ENCODE measurements at regions not wholly inside any gene's neighbourhood (a gene's known extent, or its start where the extent isn't known, plus 50 kb on each side); places are given as distances from the start of the nearest gene placed in this dataset.

GRCh38 chr6:166697113-166697512 is 70.1 kb upstream of the RPS6KA2 start:
- no peak for DNase-seq
- H2BK5ac ChIP-seq (ENCODE audit: low read depth, low read length, poor library complexity, severe bottlenecking) = no peak overlapping the region
- no peak overlapping the region for H3K14ac ChIP-seq (ENCODE audit: low read length in 2 of 2)
- H2BK12ac ChIP-seq (ENCODE audit: low read length in 2 of 2) = no peak overlapping the region
- no peak overlapping the region for H3K18ac ChIP-seq (ENCODE audit: low read depth in 1 of 2, low read length in 2 of 2)
- H3K4me3 ChIP-seq (ENCODE audit: insufficient read depth in 1 of 2, low read depth in 1 of 2, low read length in 2 of 2) = no peak overlapping the region
- no peaks in the 10 kb centered on the region for H3K36me3 ChIP-seq (ENCODE audit: control insufficient read depth in 1 of 2, insufficient read depth in 2 of 2, low read depth in 1 of 2, low read length in 2 of 2)
- no peak overlapping the region for H3K9ac ChIP-seq (ENCODE audit: low read length)
- no peak overlapping the region for H3K4ac ChIP-seq (ENCODE audit: low read depth in 1 of 2, low read length in 2 of 2)
- no peaks in the 10 kb centered on the region for H3K4me1 ChIP-seq (ENCODE audit: control insufficient read depth, insufficient read depth, low read depth, low read length)
- H4K91ac ChIP-seq (ENCODE audit: low read length) = no peak overlapping the region
- H3K4me2 ChIP-seq (ENCODE audit: low read length, poor library complexity, severe bottlenecking) = no peak overlapping the region
- no peaks in the 10 kb centered on the region for H3K79me1 ChIP-seq (replicated peaks; ENCODE audit: low read length, poor library complexity, severe bottlenecking)
- no peak overlapping the region for H2BK15ac ChIP-seq (ENCODE audit: low read depth, poor library complexity, severe bottlenecking)
- no peak overlapping the region for H3K27ac ChIP-seq (ENCODE audit: low read length, poor library complexity, severe bottlenecking)
- H2AFZ ChIP-seq (ENCODE audit: low read depth, low read length) = no peak overlapping the region
- H4K8ac ChIP-seq (ENCODE audit: low read length) = no peak overlapping the region
- no peak overlapping the region for H2BK120ac ChIP-seq (ENCODE audit: low read depth, low read length)
- H3K23ac ChIP-seq (ENCODE audit: low read length in 2 of 2) = no peak overlapping the region
- no peak overlapping the region for H2AK5ac ChIP-seq (ENCODE audit: low read length, severe bottlenecking)
- 86% methylated on average over 3 of the region's 4 CpGs for WGBS
- no peaks in the 10 kb centered on the region for H3K9me3 ChIP-seq (ENCODE audit: control insufficient read depth, low read length)
- peaks cover 28 to 60% of the 10 kb centered on the region in 2 experiments for H3K27me3 ChIP-seq (ENCODE audit: control insufficient read depth in 1 of 2, insufficient read depth in 1 of 2, low read length in 2 of 2)

- Histone ChIP-seq H4K8ac (ENCODE audit: low read length) (no peak overlapping the region), H3K14ac (ENCODE audit: low read length in 2 of 2) (no peak overlapping the region), H4K91ac (ENCODE audit: low read length) (no peak overlapping the region), H3K4me3 (ENCODE audit: insufficient read depth in 1 of 2, low read depth in 1 of 2, low read length in 2 of 2) (no peak overlapping the region), H2BK12ac (ENCODE audit: low read length in 2 of 2) (no peak overlapping the region), H3K79me1 (replicated peaks; ENCODE audit: low read length, poor library complexity, severe bottlenecking) (no peaks in the 10 kb centered on the region), H3K23ac (ENCODE audit: low read length in 2 of 2) (no peak overlapping the region), H3K4me1 (ENCODE audit: control insufficient read depth, insufficient read depth, low read depth, low read length) (peaks cover 7% of the 10 kb centered on the region), H2BK120ac (ENCODE audit: low read depth, low read length) (no peak overlapping the region), H3K9me3 (ENCODE audit: control insufficient read depth, low read length) (no peaks in the 10 kb centered on the region), H3K4ac (ENCODE audit: low read depth in 1 of 2, low read length in 2 of 2) (no peak overlapping the region), H2BK5ac (ENCODE audit: low read depth, low read length, poor library complexity, severe bottlenecking) (no peak overlapping the region), H3K27me3 (ENCODE audit: control insufficient read depth in 1 of 2, insufficient read depth in 1 of 2, low read length in 2 of 2) (peaks cover 16 to 76% of the 10 kb centered on the region in 2 experiments), H2AFZ (ENCODE audit: low read depth, low read length) (no peak overlapping the region), H3K27ac (ENCODE audit: low read length, poor library complexity, severe bottlenecking) (no peak overlapping the region), H3K4me2 (ENCODE audit: low read length, poor library complexity, severe bottlenecking) (no peak overlapping the region), H3K18ac (ENCODE audit: low read depth in 1 of 2, low read length in 2 of 2) (no peak overlapping the region), H3K36me3 (ENCODE audit: control insufficient read depth in 1 of 2, insufficient read depth in 2 of 2, low read depth in 1 of 2, low read length in 2 of 2) (no peaks in the 10 kb centered on the region), H3K9ac (ENCODE audit: low read length) (no peak overlapping the region), H2BK15ac (ENCODE audit: low read depth, poor library complexity, severe bottlenecking) (no peak overlapping the region), H2AK5ac (ENCODE audit: low read length, severe bottlenecking) (no peak overlapping the region)
- DNase-seq = no peak
- WGBS = 93% methylated on average over 7 of the region's 7 CpGs
Observed at GRCh38 chr6:166693880-166694279, 66.8 kb upstream of the RPS6KA2 start.

- H3K23ac ChIP-seq (ENCODE audit: low read length in 2 of 2) = no peak overlapping the region
- no peak overlapping the region for H3K4me2 ChIP-seq (ENCODE audit: low read length, poor library complexity, severe bottlenecking)
- WGBS = 87% methylated on average over 12 of the region's 12 CpGs
- no peak overlapping the region for H3K4me3 ChIP-seq (ENCODE audit: insufficient read depth in 1 of 2, low read depth in 1 of 2, low read length in 2 of 2)
- H3K9ac ChIP-seq (ENCODE audit: low read length) = no peak overlapping the region
- H2BK120ac ChIP-seq (ENCODE audit: low read depth, low read length) = no peak overlapping the region
- no peaks in the 10 kb centered on the region for H3K79me1 ChIP-seq (replicated peaks; ENCODE audit: low read length, poor library complexity, severe bottlenecking)
- H3K14ac ChIP-seq (ENCODE audit: low read length in 2 of 2) = no peak overlapping the region
- H3K4me1 ChIP-seq (ENCODE audit: control insufficient read depth, insufficient read depth, low read depth, low read length) = peaks cover 9% of the 10 kb centered on the region
- no peak overlapping the region for H2BK5ac ChIP-seq (ENCODE audit: low read depth, low read length, poor library complexity, severe bottlenecking)
- no peak overlapping the region for H2AFZ ChIP-seq (ENCODE audit: low read depth, low read length)
- DNase-seq = no peak
- H3K4ac ChIP-seq (ENCODE audit: low read depth in 1 of 2, low read length in 2 of 2) = no peak overlapping the region
- no peak overlapping the region for H4K91ac ChIP-seq (ENCODE audit: low read length)
- no peak overlapping the region for H3K18ac ChIP-seq (ENCODE audit: low read depth in 1 of 2, low read length in 2 of 2)
- no peak overlapping the region for H2BK12ac ChIP-seq (ENCODE audit: low read length in 2 of 2)
- no peaks in the 10 kb centered on the region for H3K9me3 ChIP-seq (ENCODE audit: control insufficient read depth, low read length)
- H3K27ac ChIP-seq (ENCODE audit: low read length, poor library complexity, severe bottlenecking) = no peak overlapping the region
- no peak overlapping the region for H2BK15ac ChIP-seq (ENCODE audit: low read depth, poor library complexity, severe bottlenecking)
- H3K36me3 ChIP-seq (ENCODE audit: control insufficient read depth in 1 of 2, insufficient read depth in 2 of 2, low read depth in 1 of 2, low read length in 2 of 2) = no peaks in the 10 kb centered on the region
- no peak overlapping the region for H4K8ac ChIP-seq (ENCODE audit: low read length)
- H3K27me3 ChIP-seq (ENCODE audit: control insufficient read depth in 1 of 2, insufficient read depth in 1 of 2, low read length in 2 of 2) = peaks cover 6 to 74% of the 10 kb centered on the region in 2 experiments
- no peak overlapping the region for H2AK5ac ChIP-seq (ENCODE audit: low read length, severe bottlenecking)
Observed at GRCh38 chr6:166692723-166693302, 65.8 kb upstream of the RPS6KA2 start.

GRCh38 chr6:166691746-166692145 is 64.7 kb upstream of the RPS6KA2 start:
- no peak overlapping the region for H4K8ac ChIP-seq (ENCODE audit: low read length)
- no peak overlapping the region for H3K4me2 ChIP-seq (ENCODE audit: low read length, poor library complexity, severe bottlenecking)
- DNase-seq = no peak
- no peaks in the 10 kb centered on the region for H3K9me3 ChIP-seq (ENCODE audit: control insufficient read depth, low read length)
- no peak overlapping the region for H2AFZ ChIP-seq (ENCODE audit: low read depth, low read length)
- H3K36me3 ChIP-seq (ENCODE audit: control insufficient read depth in 1 of 2, insufficient read depth in 2 of 2, low read depth in 1 of 2, low read length in 2 of 2) = no peaks in the 10 kb centered on the region
- H2BK120ac ChIP-seq (ENCODE audit: low read depth, low read length) = no peak overlapping the region
- no peak overlapping the region for H3K14ac ChIP-seq (ENCODE audit: low read length in 2 of 2)
- H3K79me1 ChIP-seq (replicated peaks; ENCODE audit: low read length, poor library complexity, severe bottlenecking) = no peaks in the 10 kb centered on the region
- H2BK5ac ChIP-seq (ENCODE audit: low read depth, low read length, poor library complexity, severe bottlenecking) = no peak overlapping the region
- no peak overlapping the region for H4K91ac ChIP-seq (ENCODE audit: low read length)
- H2AK5ac ChIP-seq (ENCODE audit: low read length, severe bottlenecking) = no peak overlapping the region
- peaks cover 0 to 73% of the 10 kb centered on the region in 2 experiments for H3K27me3 ChIP-seq (ENCODE audit: control insufficient read depth in 1 of 2, insufficient read depth in 1 of 2, low read length in 2 of 2)
- peaks cover 9% of the 10 kb centered on the region for H3K4me1 ChIP-seq (ENCODE audit: control insufficient read depth, insufficient read depth, low read depth, low read length)
- H2BK12ac ChIP-seq (ENCODE audit: low read length in 2 of 2) = no peak overlapping the region
- no peak overlapping the region for H3K4ac ChIP-seq (ENCODE audit: low read depth in 1 of 2, low read length in 2 of 2)
- 77% methylated on average over 7 of the region's 7 CpGs for WGBS
- no peak overlapping the region for H3K18ac ChIP-seq (ENCODE audit: low read depth in 1 of 2, low read length in 2 of 2)
- H2BK15ac ChIP-seq (ENCODE audit: low read depth, poor library complexity, severe bottlenecking) = no peak overlapping the region
- no peak overlapping the region for H3K9ac ChIP-seq (ENCODE audit: low read length)
- H3K4me3 ChIP-seq (ENCODE audit: insufficient read depth in 1 of 2, low read depth in 1 of 2, low read length in 2 of 2) = no peak overlapping the region
- no peak overlapping the region for H3K23ac ChIP-seq (ENCODE audit: low read length in 2 of 2)
- no peak overlapping the region for H3K27ac ChIP-seq (ENCODE audit: low read length, poor library complexity, severe bottlenecking)

All from mesenchymal stem cell (in vitro differentiated cells and primary cell).